IMR-90 (cell line): ENCODE measurements at regions not wholly inside any gene's neighbourhood (a gene's known extent, or its start where the extent isn't known, plus 50 kb on each side); places are given as distances from the start of the nearest gene placed in this dataset.

Source experiments
- ATAC-seq: fragments of 200-7000 bp; cut with Tn5 transposase; 2 replicates; pipeline ENCODE4 v1.9.1; 2020; ENCODE audit warnings: low read depth, mild to moderate bottlenecking, moderate library complexity
- BruUV-seq: library from RNA; stranded (reverse); fragments of 400-500 nt; replicated peaks from 2 replicates; lab custom pipeline; 2021; lab: Mats Ljungman, UMichigan
- CTCF ChIA-PET: fragments of 300-600 bp; formaldehyde crosslinking; extraction: SDS; loops from one replicate; lab custom pipeline; 2021; ENCODE audit warnings: antibody characterized with exemption; lab: Yijun Ruan, JAX
- POLR2A ChIA-PET: fragments of 300-600 bp; sonication (Branson Sonifier 250); formaldehyde crosslinking; loops from one replicate; lab custom pipeline; 2022; ENCODE audit warnings: antibody characterized with exemption; ENCODE audit not compliant: unreplicated experiment; lab: Charles Lee
- DNase-seq: peaks from one replicate; pipeline ENCODE4 v3.0.0; 2013
- H2AFZ ChIP-seq: replicated peaks from 2 replicates; pipeline ENCODE3; 2013; ENCODE audit warnings: low read length, mild to moderate bottlenecking; ENCODE audit not compliant: poor library complexity
- H2AK5ac ChIP-seq: 2 replicates; pipeline ENCODE4 v1.6.1; 2013; ENCODE audit warnings: low read depth, low read length, inconsistent platforms
- H2AK9ac ChIP-seq: replicated peaks from 2 replicates; pipeline ENCODE3; 2013; ENCODE audit warnings: mild to moderate bottlenecking, low read depth, low read length, moderate library complexity; ENCODE audit not compliant: poor library complexity
- H2BK120ac ChIP-seq: 2 replicates; pipeline ENCODE4 v1.6.1; 2013; ENCODE audit warnings: low read depth, low read length, inconsistent platforms
- H2BK15ac ChIP-seq: 3 replicates; pipeline ENCODE4 v1.6.1; 2013; ENCODE audit warnings: low read depth, low read length, inconsistent platforms
- H2BK20ac ChIP-seq: 2 replicates; pipeline ENCODE4 v1.6.1; 2013; ENCODE audit warnings: low read depth, mild to moderate bottlenecking, inconsistent platforms, low read length, moderate library complexity
- H2BK5ac ChIP-seq: 2 replicates; pipeline ENCODE4 v1.6.1; 2013; ENCODE audit warnings: mild to moderate bottlenecking, low read depth, low read length, inconsistent platforms; ENCODE audit not compliant: poor library complexity, severe bottlenecking
- H3K14ac ChIP-seq: replicated peaks from 2 replicates; pipeline ENCODE4 v1.6.1; 2013; ENCODE audit warnings: low read depth, low read length, inconsistent platforms
- H3K18ac ChIP-seq: 2 replicates; pipeline ENCODE4 v1.6.1; 2013; ENCODE audit warnings: low read depth, low read length, control low read depth
- H3K23ac ChIP-seq: 2 replicates; pipeline ENCODE4 v1.6.1; 2013; ENCODE audit warnings: low read depth, low read length, inconsistent platforms
- H3K27ac ChIP-seq: 2 replicates; pipeline ENCODE4 v1.5.1; 2013; ENCODE audit warnings: mild to moderate bottlenecking, control low read depth, low read length; ENCODE audit not compliant: insufficient read depth
- H3K27me3 ChIP-seq: 2 replicates; pipeline ENCODE4 v1.6.1; 2013; ENCODE audit warnings: low read length; ENCODE audit not compliant: control insufficient read depth, insufficient read depth
- H3K36me3 ChIP-seq: 2 replicates; pipeline ENCODE4 v1.6.1; 2013; ENCODE audit warnings: low read length, mixed read lengths; ENCODE audit not compliant: control insufficient read depth, insufficient read depth
- H3K4ac ChIP-seq: 2 replicates; pipeline ENCODE4 v1.6.1; 2013; ENCODE audit warnings: low read depth, low read length, inconsistent platforms
- H3K4me1 ChIP-seq: 2 replicates; pipeline ENCODE4 v1.6.1; 2013; ENCODE audit warnings: low read length, mixed read lengths; ENCODE audit not compliant: control insufficient read depth, insufficient read depth
- H3K4me2 ChIP-seq: 2 replicates; pipeline ENCODE4 v1.6.1; 2013; ENCODE audit warnings: low read depth, mild to moderate bottlenecking, control low read depth, low read length, moderate library complexity
- H3K4me3 ChIP-seq: 2 replicates; pipeline ENCODE4 v1.5.1; 2013; ENCODE audit warnings: low read depth, mild to moderate bottlenecking, control low read depth, low read length, moderate library complexity; ENCODE audit not compliant: insufficient read depth
- H3K56ac ChIP-seq: 2 replicates; pipeline ENCODE4 v1.6.1; 2013; ENCODE audit warnings: low read length, inconsistent platforms; ENCODE audit not compliant: insufficient read depth; ENCODE audit errors: extremely low read depth
- H3K79me1 ChIP-seq, 2 experiments: 2 replicates each; pipeline ENCODE4 v1.6.1; 2013; ENCODE audit warnings: low read length in 2 of 2, inconsistent platforms in 1 of 2, low read depth in 1 of 2
- H3K9ac ChIP-seq: 2 replicates; pipeline ENCODE4 v1.6.1; 2013; ENCODE audit warnings: low read depth, low read length, control low read depth
- H3K9me1 ChIP-seq: 2 replicates; pipeline ENCODE4 v1.6.1; 2013; ENCODE audit warnings: low read length, inconsistent platforms; ENCODE audit not compliant: insufficient read depth
- H3K9me3 ChIP-seq: 2 replicates; pipeline ENCODE4 v1.6.1; 2013; ENCODE audit warnings: low read length; ENCODE audit not compliant: control insufficient read depth, insufficient read depth
- H4K20me1 ChIP-seq: 2 replicates; pipeline ENCODE4 v1.6.1; 2013; ENCODE audit warnings: low read length, inconsistent platforms; ENCODE audit not compliant: insufficient read depth
- H4K5ac ChIP-seq: 2 replicates; pipeline ENCODE4 v1.6.1; 2013; ENCODE audit warnings: mild to moderate bottlenecking, low read depth, low read length, control low read depth
- H4K8ac ChIP-seq, 2 experiments: 2 replicates each; pipeline ENCODE4 v1.6.1; 2013; ENCODE audit warnings: low read depth in 2 of 2, low read length in 2 of 2, control low read depth in 1 of 2, inconsistent platforms in 1 of 2
- H4K91ac ChIP-seq: 2 replicates; pipeline ENCODE4 v1.6.1; 2013; ENCODE audit warnings: low read depth, low read length, inconsistent platforms; ENCODE audit not compliant: insufficient read depth
- BHLHE40 ChIP-seq: fragments of 150-350 bp; IDR thresholded peaks from 2 replicates; pipeline ENCODE4 v1.6.1; 2016; ENCODE audit warnings: mild to moderate bottlenecking, low read depth, low read length
- POLR2A ChIP-seq: IDR thresholded peaks from 2 replicates; pipeline ENCODE4 v1.6.1; 2012; ENCODE audit warnings: mild to moderate bottlenecking, low read depth, low read length
- WGBS, 2 experiments: methylation state at CpG; one replicate each; pipeline versions ENCODE4 v1.1.5 to v1.1.7; 2013; ENCODE audit warnings: missing lambda C conversion rate in 2 of 2; ENCODE audit not compliant: insufficient read length in 1 of 2; ENCODE audit errors: extremely low coverage in 2 of 2; 5-methylcytosine and 5-hydroxymethylcytosine counted together
- dilution Hi-C: fragments of 300-500 bp; cut with HindIII; formaldehyde crosslinking; loops from one replicate; pipeline ENCODE4 v1.14.3; 2018; ENCODE audit warnings: low sequenced_read_pairs; ENCODE audit not compliant: unreplicated experiment
- in situ Hi-C: fragments of 300-500 bp; cut with MboI; formaldehyde crosslinking; loops from 3 replicates; pipeline ENCODE4 v1.14.3; 2019; ENCODE audit warnings: low sequenced_read_pairs, inconsistent platforms, mixed read lengths
- intact Hi-C: fragments of 100-400 bp; cut with micrococcal nuclease; formaldehyde crosslinking; loops from 2 replicates; pipeline ENCODE4 v1.10.0; 2022

DNA sequence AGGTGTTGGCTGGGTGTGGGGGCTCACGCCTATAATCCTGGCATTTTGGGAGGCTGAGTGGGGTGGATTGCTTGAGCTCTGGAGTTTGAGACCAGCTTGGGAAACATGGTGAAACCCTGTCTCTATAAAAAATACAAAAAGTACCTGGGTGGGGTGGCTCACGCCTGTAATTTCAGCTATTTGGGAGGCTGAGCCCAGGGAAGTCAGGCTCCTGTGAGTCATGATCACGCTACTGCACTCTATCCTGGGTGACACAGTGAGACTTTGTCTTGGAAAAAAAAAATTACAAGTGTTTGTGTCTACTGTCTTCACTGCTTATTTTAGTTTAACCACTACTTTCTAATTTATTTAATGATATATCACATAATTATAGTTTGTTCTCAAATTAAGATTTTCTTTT, 62.7 kb upstream of the DOCK10 start:
- dilution Hi-C loops (no loop called here), intact Hi-C loops (loop anchor here (5.0 to 10.0 kb wide), 2 partner anchors 223 to 290 kb away; no protein-coding TSS in a partner anchor), in situ Hi-C loops (loop anchor here (25.0 kb wide), 1 partner anchor 1682 kb away; the partner anchor contains the start of gene IRS1)
- ChIA-PET CTCF (no interaction called here), POLR2A (no interaction called here)
- H2BK5ac ChIP-seq, result peak overlapping the region; percentile 92
- H3K27me3 ChIP-seq, result no peaks in the 10 kb centered on the region
- no peak overlapping the region for H3K18ac ChIP-seq
- H4K91ac ChIP-seq, result no peak overlapping the region
- H3K56ac ChIP-seq, result no peak overlapping the region
- H3K4me3 ChIP-seq, result no peak overlapping the region
- no peak overlapping the region for H2AFZ ChIP-seq
- peak overlapping the region; percentile 39; the same call in 1 of the 2 replicates for H2AK5ac ChIP-seq
- no peaks in the 10 kb centered on the region for H3K36me3 ChIP-seq
- H2BK15ac ChIP-seq, result peak overlapping the region; percentile 64; the same call in 1 of the 3 replicates
- no peak overlapping the region for H3K4me2 ChIP-seq
- H3K14ac ChIP-seq, result no peak overlapping the region
- peaks cover 4% of the 10 kb centered on the region for H3K4me1 ChIP-seq
- peak overlapping the region; percentile 75 for H3K4ac ChIP-seq
- H2AK9ac ChIP-seq, result no peak overlapping the region
- H4K5ac ChIP-seq, result no peak overlapping the region; the same call in 1 of the 2 replicates
- H3K9ac ChIP-seq, result no peak overlapping the region
- BruUV-seq, result no TSS peak
- DNase-seq (no peak), ATAC-seq (no peak)
- H3K79me1 ChIP-seq, result no peaks in the 10 kb centered on the region
- no peaks in the 10 kb centered on the region for H3K9me1 ChIP-seq
- peak overlapping the region; percentile 70; the same call in 1 of the 2 replicates for H2BK20ac ChIP-seq
- no peak overlapping the region for H3K23ac ChIP-seq
- H4K8ac ChIP-seq, result no peak overlapping the region; a peak in 1 of 4 replicates
- H3K9me3 ChIP-seq, result no peaks in the 10 kb centered on the region
- H3K27ac ChIP-seq, result no peak overlapping the region
- no peaks in the 10 kb centered on the region for H4K20me1 ChIP-seq
- no CpG with 5 or more reads among the region's 3 CpGs for WGBS, 2 experiments
- TF ChIP-seq BHLHE40 (peak; percentile 20; the same call in 1 of the 2 replicates), POLR2A (no peak)
- peak overlapping the region; percentile 82 for H2BK120ac ChIP-seq
